Panc1 (cell line): ENCODE measurements at regions not wholly inside any gene's neighbourhood (a gene's known extent, or its start where the extent isn't known, plus 50 kb on each side); places are given as distances from the start of the nearest gene placed in this dataset.
"Not testable (repeated sequence)": the region's sequence is repeated elsewhere in the genome, so short reads cannot be mapped to it uniquely, and the experiment has no call there.

Experiments used
- ATAC-seq: fragments of 200-7000 bp; cut with Tn5 transposase; 2 replicates; pipeline ENCODE4 v1.9.1; 2020; ENCODE audit warnings: mild to moderate bottlenecking, moderate library complexity
- BruUV-seq: library from RNA; stranded (reverse); fragments of 400-500 nt; replicated peaks from 2 replicates; lab custom pipeline; 2021; lab: Mats Ljungman, UMichigan
- CTCF ChIA-PET: fragments of 300-600 bp; sonication (Branson Sonifier 250); formaldehyde crosslinking; loops from one replicate; lab custom pipeline; 2022; ENCODE audit warnings: antibody characterized with exemption; lab: Charles Lee
- POLR2A ChIA-PET: fragments of 300-600 bp; sonication (Branson Sonifier 250); formaldehyde crosslinking; loops from one replicate; lab custom pipeline; 2022; ENCODE audit warnings: antibody characterized with exemption; lab: Charles Lee
- DNase-seq: peaks from one replicate; pipeline ENCODE4 v3.0.0-alpha.2; 2010; ENCODE audit warnings: low read depth, low spot score
- H3K27ac ChIP-seq: 2 replicates; pipeline ENCODE4 v1.5.1; 2011; ENCODE audit warnings: mild to moderate bottlenecking, low read length, inconsistent platforms
- H3K27me3 ChIP-seq: fragments of 200-500 bp; sonication (Bioruptor generic); 2 replicates; pipeline ENCODE4 v1.6.0; 2014; ENCODE audit warnings: low read length, inconsistent platforms; ENCODE audit not compliant: control insufficient read depth, insufficient read depth
- H3K36me3 ChIP-seq: fragments of 200-500 bp; sonication (Bioruptor generic); 2 replicates; pipeline ENCODE4 v1.5.1; 2014; ENCODE audit warnings: inconsistent platforms, mild to moderate bottlenecking, low read length, moderate library complexity; ENCODE audit not compliant: control insufficient read depth, insufficient read depth
- H3K4me1 ChIP-seq: 2 replicates; pipeline ENCODE4 v1.5.1; 2011; ENCODE audit warnings: inconsistent platforms, mild to moderate bottlenecking, low read length, moderate library complexity; ENCODE audit not compliant: control insufficient read depth, insufficient read depth
- H3K4me3 ChIP-seq, 2 experiments: 2 replicates each; pipeline ENCODE4 v1.5.1; 2011 to 2012; ENCODE audit warnings: low read depth in 2 of 2, low read length in 2 of 2, mild to moderate bottlenecking in 2 of 2, inconsistent platforms in 1 of 2, moderate library complexity in 1 of 2
- H3K9me3 ChIP-seq: fragments of 200-500 bp; sonication (Bioruptor generic); 2 replicates; pipeline ENCODE4 v1.5.1; 2014; ENCODE audit warnings: low read depth, mild to moderate bottlenecking, inconsistent platforms, low read length, moderate library complexity; ENCODE audit not compliant: control insufficient read depth, insufficient read depth
- POLR2AphosphoS5 ChIP-seq: IDR thresholded peaks from 2 replicates; pipeline ENCODE4 v1.6.1; 2012; ENCODE audit warnings: mild to moderate bottlenecking, low read depth, low read length, moderate library complexity
- REST ChIP-seq, 2 experiments: IDR thresholded peaks; 2 replicates each; pipeline ENCODE4 v1.6.1; 2011 to 2012; ENCODE audit warnings: low read depth in 2 of 2, control low read depth in 1 of 2, low read length in 1 of 2, mild to moderate bottlenecking in 1 of 2, moderate library complexity in 1 of 2; ENCODE audit not compliant: insufficient read depth in 1 of 2
- SIN3A ChIP-seq: IDR thresholded peaks from 2 replicates; pipeline ENCODE4 v1.6.1; 2012; ENCODE audit warnings: low read depth, mild to moderate bottlenecking, low read length, moderate library complexity, borderline replicate concordance; ENCODE audit not compliant: insufficient read depth
- TCF7L2 ChIP-seq: IDR thresholded peaks from 2 replicates; pipeline ENCODE4 v1.6.1; 2011; ENCODE audit warnings: mild to moderate bottlenecking, low read depth, low read length, inconsistent platforms
- in situ Hi-C: cut with HindIII; loops from 2 replicates; pipeline ENCODE4 v1.10.0; 2016; ENCODE audit warnings: low sequenced_read_pairs, low pct_unique_long_range_greater_than_20kb
- intact Hi-C: fragments of 100-400 bp; cut with micrococcal nuclease; formaldehyde crosslinking; loops from one replicate; pipeline ENCODE4 v1.10.0; 2022; ENCODE audit not compliant: unreplicated experiment
- TF ChIP-seq, protein P1 (sequence below): fragments of 450-650 bp; IDR thresholded peaks from 2 replicates; pipeline ENCODE4 v1.5.1; 2017; ENCODE audit warnings: mild to moderate bottlenecking

GRCh38 chr12:114069507-114069906, 103.4 kb upstream of the RBM19 start:
- Histone ChIP-seq H3K27ac (no peak overlapping the region), H3K4me3 (no peak overlapping the region), H3K9me3 (no peaks in the 10 kb centered on the region), H3K4me1 (no peaks in the 10 kb centered on the region), H3K27me3 (no peaks in the 10 kb centered on the region), H3K36me3 (no peaks in the 10 kb centered on the region)
- DNase-seq: no peak
- ATAC-seq: no peak
- intact Hi-C loops: no loop called here
- TF ChIP-seq, protein P1, sequence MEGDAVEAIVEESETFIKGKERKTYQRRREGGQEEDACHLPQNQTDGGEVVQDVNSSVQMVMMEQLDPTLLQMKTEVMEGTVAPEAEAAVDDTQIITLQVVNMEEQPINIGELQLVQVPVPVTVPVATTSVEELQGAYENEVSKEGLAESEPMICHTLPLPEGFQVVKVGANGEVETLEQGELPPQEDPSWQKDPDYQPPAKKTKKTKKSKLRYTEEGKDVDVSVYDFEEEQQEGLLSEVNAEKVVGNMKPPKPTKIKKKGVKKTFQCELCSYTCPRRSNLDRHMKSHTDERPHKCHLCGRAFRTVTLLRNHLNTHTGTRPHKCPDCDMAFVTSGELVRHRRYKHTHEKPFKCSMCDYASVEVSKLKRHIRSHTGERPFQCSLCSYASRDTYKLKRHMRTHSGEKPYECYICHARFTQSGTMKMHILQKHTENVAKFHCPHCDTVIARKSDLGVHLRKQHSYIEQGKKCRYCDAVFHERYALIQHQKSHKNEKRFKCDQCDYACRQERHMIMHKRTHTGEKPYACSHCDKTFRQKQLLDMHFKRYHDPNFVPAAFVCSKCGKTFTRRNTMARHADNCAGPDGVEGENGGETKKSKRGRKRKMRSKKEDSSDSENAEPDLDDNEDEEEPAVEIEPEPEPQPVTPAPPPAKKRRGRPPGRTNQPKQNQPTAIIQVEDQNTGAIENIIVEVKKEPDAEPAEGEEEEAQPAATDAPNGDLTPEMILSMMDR: no peak
- TF ChIP-seq TCF7L2 (no peak), REST (IDR thresholded peaks at IDR 0.05; ENCODE audit: insufficient read depth in 1 of 2, low read depth in 2 of 2, low read length in 1 of 2) (no peak)
- no TSS peak for BruUV-seq
- ChIA-PET POLR2A (no interaction called here), CTCF (no interaction called here)
- in situ Hi-C loops: no loop called here

- CTCF ChIA-PET: no interaction called here
- in situ Hi-C loops (no loop called here), intact Hi-C loops (no loop called here)
- no peak overlapping the region for H3K4me3 ChIP-seq
- H3K36me3 ChIP-seq: no peaks in the 10 kb centered on the region
- DNase-seq (no peak), ATAC-seq (no peak)
- H3K27ac ChIP-seq: no peak overlapping the region
- H3K27me3 ChIP-seq: no peaks in the 10 kb centered on the region
- H3K9me3 ChIP-seq: no peaks in the 10 kb centered on the region
- H3K4me1 ChIP-seq: no peaks in the 10 kb centered on the region
- TF ChIP-seq POLR2AphosphoS5 (no peak), REST (IDR thresholded peaks at IDR 0.05; ENCODE audit: insufficient read depth in 1 of 2, low read depth in 2 of 2, low read length in 1 of 2) (no peak), TCF7L2 (no peak), SIN3A (no peak)
- TF ChIP-seq, protein P1: no peak
- POLR2A ChIA-PET: no interaction called here
- no TSS peak for BruUV-seq
Measured at GRCh38 chr12:114064497-114064896, 98.4 kb upstream of the RBM19 start.

GRCh38 chr12:114064034-114064433, 97.9 kb upstream of the RBM19 start:
- POLR2A ChIA-PET, in situ Hi-C loops, ATAC-seq, H3K36me3 ChIP-seq, H3K4me3 ChIP-seq, BruUV-seq, H3K4me1 ChIP-seq, DNase-seq, H3K27ac ChIP-seq, H3K9me3 ChIP-seq, intact Hi-C loops, H3K27me3 ChIP-seq, CTCF ChIA-PET: not testable (repeated sequence)
